NB4 (cell line): ENCODE measurements at regions not wholly inside any gene's neighbourhood (a gene's known extent, or its start where the extent isn't known, plus 50 kb on each side); places are given as distances from the start of the nearest gene placed in this dataset.

Experiments used
- CTCF ChIP-seq: IDR thresholded peaks from one replicate; pipeline ENCODE4 v1.5.1; 2012; ENCODE audit warnings: low read depth, low read length
- MYC ChIP-seq: IDR thresholded peaks from 2 replicates; pipeline ENCODE4 v1.6.1; 2011; ENCODE audit warnings: low read depth, low read length
- POLR2A ChIP-seq: IDR thresholded peaks from 2 replicates; pipeline ENCODE4 v1.6.1; 2011; ENCODE audit warnings: mild to moderate bottlenecking; ENCODE audit not compliant: insufficient read length; ENCODE audit errors: extremely low read depth

- TF ChIP-seq CTCF: no peak
- no peak for TF ChIP-seq POLR2A
- TF ChIP-seq MYC: no peak
Measured at GRCh38 chr9:100756217-100756616, 178.3 kb downstream of the CAVIN4 start.
